Mucosa of stomach (tissue), 1 donor: ENCODE measurements at regions not wholly inside any gene's neighbourhood (a gene's known extent, or its start where the extent isn't known, plus 50 kb on each side); places are given as distances from the start of the nearest gene placed in this dataset.

Experiments used
- H3K27me3 ChIP-seq: one replicate; pipeline ENCODE4 v1.7.0; 2013; ENCODE audit warnings: mild to moderate bottlenecking, low read length; ENCODE audit not compliant: control insufficient read depth, insufficient read depth
- H3K36me3 ChIP-seq: one replicate; pipeline ENCODE4 v1.7.0; 2013; ENCODE audit warnings: low read length; ENCODE audit not compliant: control insufficient read depth, insufficient read depth
- H3K4me1 ChIP-seq: one replicate; pipeline ENCODE4 v1.7.0; 2013; ENCODE audit warnings: mild to moderate bottlenecking, low read length; ENCODE audit not compliant: control insufficient read depth, insufficient read depth
- H3K4me3 ChIP-seq: one replicate; pipeline ENCODE4 v1.7.0; 2013; ENCODE audit warnings: low read length
- H3K9ac ChIP-seq: one replicate; pipeline ENCODE4 v1.7.0; 2013; ENCODE audit warnings: mild to moderate bottlenecking, low read length, moderate library complexity
- H3K9me3 ChIP-seq: one replicate; pipeline ENCODE4 v1.7.0; 2013; ENCODE audit warnings: mild to moderate bottlenecking, low read length, moderate library complexity; ENCODE audit not compliant: control insufficient read depth
- donor health status: Pancreatic carcinoma.

DNA sequence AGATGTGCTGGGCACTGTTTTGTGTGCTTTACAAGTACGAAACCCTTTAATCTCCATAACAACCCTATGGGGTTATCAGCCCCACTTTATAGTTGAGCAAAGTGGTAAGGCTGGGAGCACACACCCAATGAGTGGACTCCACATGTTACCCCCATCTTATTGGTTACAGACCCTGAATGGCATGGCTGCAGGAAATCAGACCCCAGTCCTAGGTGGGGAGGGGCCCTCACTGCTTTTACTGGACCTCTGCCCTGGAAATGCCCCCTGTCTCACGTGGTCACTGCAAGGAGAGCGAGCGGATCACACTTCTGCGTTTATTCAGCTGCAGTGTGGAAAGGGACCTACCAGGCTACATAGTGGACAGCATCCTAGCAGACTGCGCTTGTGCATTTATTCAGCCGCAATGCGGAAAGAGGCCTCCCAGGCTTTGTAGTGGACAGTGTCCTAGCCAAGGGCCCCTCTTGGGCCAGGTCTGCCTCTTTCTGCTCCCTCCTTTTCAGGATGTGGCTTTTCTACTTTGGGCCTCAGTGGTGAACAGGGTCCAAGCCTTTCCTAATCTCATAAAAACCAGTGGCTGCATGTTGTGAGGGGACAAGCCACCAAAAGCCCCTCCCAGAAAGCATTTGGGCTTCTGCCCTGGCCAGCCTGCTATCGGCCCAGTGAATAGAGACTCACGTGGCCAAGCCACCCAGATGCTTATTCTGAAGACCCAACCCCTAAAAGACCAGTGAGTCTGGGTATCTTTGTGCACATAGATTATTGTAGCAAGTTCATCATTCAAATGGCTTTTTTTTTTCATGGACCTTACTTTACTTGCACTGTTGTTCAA is 405.7 kb upstream of the RNF32 start:
- H3K36me3 ChIP-seq, result no peaks in the 10 kb centered on the region
- H3K9ac ChIP-seq, result no peak overlapping the region
- no peaks in the 10 kb centered on the region for H3K9me3 ChIP-seq
- no peaks in the 10 kb centered on the region for H3K27me3 ChIP-seq
- no peaks in the 10 kb centered on the region for H3K4me1 ChIP-seq
- no peak overlapping the region for H3K4me3 ChIP-seq

DNA sequence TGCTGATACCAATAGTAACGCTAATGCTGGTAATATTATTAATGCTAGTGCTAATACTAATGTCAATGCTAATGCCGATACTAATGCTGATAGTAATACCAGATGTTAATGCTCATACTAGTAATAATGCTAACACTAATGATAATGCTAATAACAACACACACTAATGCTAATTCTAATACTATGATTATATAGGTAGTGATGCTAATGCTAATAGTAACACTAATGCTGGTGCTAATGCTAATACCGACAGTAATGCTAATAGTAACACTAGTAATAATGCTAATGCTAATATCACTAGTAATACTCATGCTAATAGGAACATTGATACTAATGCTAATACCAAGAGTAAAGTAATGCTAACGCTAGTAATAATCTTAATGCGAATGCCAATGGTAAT is 406.4 kb upstream of the RNF32 start:
- Histone ChIP-seq H3K36me3 (no peaks in the 10 kb centered on the region), H3K9ac (no peak overlapping the region), H3K9me3 (no peaks in the 10 kb centered on the region), H3K4me1 (no peaks in the 10 kb centered on the region), H3K4me3 (no peak overlapping the region), H3K27me3 (no peaks in the 10 kb centered on the region)

DNA sequence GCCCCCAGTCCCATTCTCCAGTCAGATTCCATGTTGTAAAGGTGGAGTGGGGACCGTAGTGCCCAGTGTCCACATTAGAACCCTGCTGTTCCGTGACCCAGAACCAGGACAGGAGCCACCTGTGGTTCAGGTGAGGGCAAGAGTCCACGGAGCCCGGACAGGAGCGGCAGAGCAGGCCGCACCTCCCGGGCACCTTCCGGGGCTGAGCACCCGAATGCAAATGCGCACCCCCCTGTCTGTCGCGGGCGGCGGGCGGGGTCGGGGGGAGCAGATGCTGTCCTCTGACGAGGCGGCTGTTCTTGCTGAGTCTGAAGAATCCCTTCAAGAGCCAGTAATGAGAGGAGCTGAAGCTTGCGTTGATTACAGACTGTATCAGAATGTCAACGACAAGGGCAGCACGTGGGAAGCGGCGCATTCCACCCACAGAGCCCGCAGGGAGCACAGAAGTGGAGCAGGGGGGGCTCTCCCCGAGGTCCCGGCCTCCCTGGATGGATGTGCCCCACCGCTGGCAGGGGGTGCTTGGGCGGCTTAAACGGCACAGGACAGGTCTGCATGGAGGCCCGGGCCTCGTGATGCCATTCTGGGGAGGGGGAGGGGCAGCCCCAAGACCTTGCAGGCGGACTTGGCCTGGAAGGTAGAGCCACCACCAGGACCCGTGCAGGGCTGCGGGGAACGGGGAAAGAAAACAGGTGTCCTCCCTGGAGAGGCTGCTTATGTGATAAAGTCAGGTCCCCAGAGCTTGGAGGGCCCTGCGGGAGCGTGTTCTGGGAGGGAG is 407.5 kb upstream of the RNF32 start:
- no peaks in the 10 kb centered on the region for H3K4me1 ChIP-seq
- no peaks in the 10 kb centered on the region for H3K9me3 ChIP-seq

DNA sequence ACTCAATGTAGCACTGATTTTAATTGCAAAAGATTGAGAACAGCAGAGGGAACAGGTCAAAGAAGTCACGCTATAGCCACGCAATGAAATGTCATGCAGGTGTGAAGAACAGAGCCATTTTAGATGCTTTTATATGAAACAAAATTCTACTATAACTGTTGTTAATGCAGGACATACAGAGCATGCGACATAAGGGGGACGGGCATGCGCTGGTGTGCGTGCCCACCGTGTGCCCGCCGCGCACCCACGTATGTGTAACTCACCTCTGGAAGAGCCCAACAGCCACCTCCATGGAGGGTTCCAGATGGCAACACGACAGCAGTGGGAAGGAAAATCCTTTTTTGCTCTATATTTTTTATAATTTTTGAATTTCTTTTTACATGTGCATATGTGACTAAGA is 410.0 kb upstream of the RNF32 start:
- H3K9me3 ChIP-seq, result no peaks in the 10 kb centered on the region
- H3K9ac ChIP-seq, result no peak overlapping the region
- H3K36me3 ChIP-seq, result no peaks in the 10 kb centered on the region
- H3K27me3 ChIP-seq, result no peaks in the 10 kb centered on the region
- H3K4me3 ChIP-seq, result no peak overlapping the region
- no peaks in the 10 kb centered on the region for H3K4me1 ChIP-seq

More for the DNA sequence above, 407.5 kb upstream of the RNF32 start:
- no peak overlapping the region for H3K9ac ChIP-seq
- H3K4me3 ChIP-seq, result no peak overlapping the region
- H3K27me3 ChIP-seq, result no peaks in the 10 kb centered on the region
- no peaks in the 10 kb centered on the region for H3K36me3 ChIP-seq

DNA sequence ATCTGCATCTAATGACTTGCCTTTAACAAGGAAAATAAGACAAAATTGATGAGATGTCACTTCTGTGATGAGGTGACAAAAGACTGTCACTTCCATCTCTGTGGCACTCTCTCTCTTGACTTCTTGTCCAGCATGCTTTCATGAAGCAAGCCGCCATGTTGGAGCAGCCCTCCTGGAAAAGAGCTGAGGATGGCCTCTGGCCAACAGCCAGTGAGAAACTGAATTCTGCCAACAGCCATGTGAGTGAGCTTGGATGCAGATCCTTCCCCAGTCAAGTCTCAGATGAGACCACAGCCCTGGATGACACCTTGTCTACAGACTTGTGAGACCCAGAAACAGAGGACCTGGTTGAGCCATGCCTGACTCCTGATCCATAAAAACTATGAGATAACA is 412.6 kb upstream of the SHH start:
- Histone ChIP-seq H3K4me3 (no peak overlapping the region), H3K36me3 (no peaks in the 10 kb centered on the region), H3K4me1 (no peaks in the 10 kb centered on the region), H3K27me3 (no peaks in the 10 kb centered on the region), H3K9ac (no peak overlapping the region), H3K9me3 (no peaks in the 10 kb centered on the region)

DNA sequence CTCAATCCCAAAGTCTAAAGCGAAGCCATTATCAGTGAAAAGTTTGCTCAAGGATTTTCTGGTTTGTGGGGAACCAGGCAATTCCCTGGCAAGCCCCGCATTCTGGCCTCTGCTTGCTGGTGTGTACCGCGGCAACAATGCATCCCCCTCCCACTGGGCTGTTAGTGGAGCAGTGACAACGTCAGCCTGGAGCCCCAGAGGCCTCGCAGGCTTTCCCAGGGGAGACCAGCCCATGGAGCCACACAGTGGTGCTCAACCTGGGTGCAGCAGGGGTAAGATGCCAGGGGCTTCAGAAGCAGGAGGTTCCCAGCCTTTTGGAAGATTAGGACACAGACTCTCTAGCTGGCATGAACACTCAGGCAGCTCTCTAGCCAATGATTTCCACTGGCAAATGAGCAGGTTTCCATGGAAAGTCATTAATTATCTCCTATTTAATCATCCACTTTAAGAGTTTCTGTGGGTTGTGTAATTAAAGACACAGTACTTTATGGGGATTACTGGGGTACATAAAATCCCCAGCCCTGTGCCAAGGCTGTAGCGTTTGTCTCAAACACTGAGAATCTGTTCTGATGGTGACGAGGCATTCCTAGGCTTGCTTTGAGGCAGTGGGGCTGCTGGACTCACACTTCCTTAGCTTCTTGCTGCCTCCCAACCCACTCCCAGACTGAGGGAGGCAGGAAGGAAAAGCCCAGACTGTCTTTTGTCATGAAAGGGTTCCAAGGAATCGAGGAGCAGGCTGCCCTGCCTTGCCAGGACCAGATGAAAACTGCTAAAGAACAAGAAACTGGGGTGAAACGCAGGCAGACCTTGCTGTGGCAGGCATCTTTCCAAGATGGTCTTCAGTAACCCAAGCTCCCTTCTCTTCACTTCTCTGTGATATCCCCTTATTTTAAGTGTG is 411.9 kb upstream of the SHH start:
- Histone ChIP-seq H3K9ac (no peak overlapping the region), H3K27me3 (no peaks in the 10 kb centered on the region), H3K4me3 (no peak overlapping the region), H3K4me1 (no peaks in the 10 kb centered on the region), H3K36me3 (no peaks in the 10 kb centered on the region), H3K9me3 (no peaks in the 10 kb centered on the region)

DNA sequence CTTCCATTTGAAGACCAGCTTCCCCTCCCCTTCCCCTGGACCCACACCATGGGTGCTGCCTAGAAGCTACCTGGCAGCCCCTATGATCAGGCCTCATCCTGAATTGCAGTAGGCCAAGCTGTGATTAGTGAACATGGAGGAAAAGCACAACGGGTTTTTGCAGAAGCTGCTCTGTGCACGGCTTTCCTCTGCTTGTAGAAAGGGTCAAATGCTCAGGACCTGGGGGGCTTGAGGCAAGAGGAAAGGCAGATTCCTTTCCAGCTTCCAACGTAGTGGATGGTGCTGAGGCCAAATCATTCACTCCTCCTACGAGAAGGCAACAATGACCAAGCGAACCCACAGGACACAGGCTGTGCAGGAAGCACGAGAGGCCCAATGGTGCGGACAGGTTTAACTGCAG is 410.3 kb upstream of the SHH start:
- Histone ChIP-seq H3K27me3 (no peaks in the 10 kb centered on the region), H3K4me1 (no peaks in the 10 kb centered on the region), H3K9ac (no peak overlapping the region), H3K4me3 (no peak overlapping the region), H3K36me3 (no peaks in the 10 kb centered on the region), H3K9me3 (no peaks in the 10 kb centered on the region)

DNA sequence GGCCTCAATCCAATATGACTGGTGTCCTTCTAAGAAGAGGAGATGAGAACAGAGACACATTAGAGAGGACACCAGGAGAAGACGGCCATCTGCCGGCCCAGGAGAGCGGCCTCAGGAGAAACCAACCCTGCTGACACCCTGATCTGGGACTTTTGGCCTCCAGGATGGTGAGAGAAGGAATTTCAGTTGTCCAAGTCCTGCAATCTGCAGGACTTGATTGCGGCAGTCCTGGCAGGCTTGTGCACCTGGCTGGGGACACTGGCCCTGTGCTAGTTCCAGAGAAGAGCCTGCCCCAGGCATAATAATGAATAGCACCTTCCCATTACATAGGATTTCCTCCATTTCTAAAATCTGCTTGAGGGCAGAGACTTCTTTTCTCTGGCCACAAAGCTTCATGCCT is 409.9 kb upstream of the SHH start:
- H3K9me3 ChIP-seq, result no peaks in the 10 kb centered on the region
- H3K27me3 ChIP-seq, result no peaks in the 10 kb centered on the region
- H3K4me3 ChIP-seq, result no peak overlapping the region
- H3K9ac ChIP-seq, result no peak overlapping the region
- H3K36me3 ChIP-seq, result no peaks in the 10 kb centered on the region
- H3K4me1 ChIP-seq, result no peaks in the 10 kb centered on the region

DNA sequence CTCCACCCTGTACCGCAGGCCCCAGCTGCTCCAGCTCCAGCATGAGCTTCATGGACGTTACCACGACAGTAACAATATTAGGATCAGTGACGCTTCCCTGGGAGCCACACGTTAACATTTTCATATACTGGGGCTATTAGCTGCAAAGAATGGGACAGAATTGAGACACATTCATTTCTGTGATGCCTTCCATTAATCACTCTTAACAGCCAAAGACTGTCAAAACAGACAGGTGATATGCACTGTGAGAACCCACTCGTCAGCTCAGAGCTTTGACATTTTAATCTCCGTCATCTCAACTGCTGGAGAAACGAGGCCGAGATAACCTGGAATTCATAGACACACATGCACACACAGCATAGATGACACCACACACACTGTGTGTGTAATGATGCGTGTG is 408.4 kb upstream of the SHH start:
- H3K27me3 ChIP-seq, result no peaks in the 10 kb centered on the region
- H3K9ac ChIP-seq, result no peak overlapping the region
- H3K36me3 ChIP-seq, result no peaks in the 10 kb centered on the region
- no peaks in the 10 kb centered on the region for H3K9me3 ChIP-seq
- H3K4me3 ChIP-seq, result no peak overlapping the region
- H3K4me1 ChIP-seq, result no peaks in the 10 kb centered on the region

DNA sequence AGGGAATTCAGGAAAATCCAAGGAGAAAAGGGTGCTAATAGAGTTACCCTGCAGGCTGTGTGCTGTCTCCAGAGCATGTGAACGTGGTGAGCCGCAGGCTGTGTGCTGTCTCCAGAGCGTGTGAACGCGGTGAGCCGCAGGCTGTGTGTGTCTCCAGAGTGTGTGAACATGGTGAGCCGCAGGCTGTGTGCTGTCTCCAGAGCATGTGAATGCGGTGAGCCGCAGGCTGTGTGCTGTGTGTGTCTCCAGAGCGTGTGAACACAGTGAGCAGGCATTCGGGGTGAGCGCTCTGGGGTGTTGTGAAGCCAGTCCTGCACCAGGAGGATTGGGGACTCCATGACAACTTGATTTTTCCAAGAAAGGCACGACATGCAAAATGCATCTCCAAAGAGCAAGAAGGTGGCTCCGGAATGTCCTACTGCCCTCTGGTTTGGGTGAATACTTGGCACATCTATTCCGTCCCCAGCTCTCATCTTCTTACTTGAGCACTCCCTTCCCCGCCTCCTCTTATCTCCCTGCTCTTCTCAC is 407.9 kb upstream of the SHH start:
- Histone ChIP-seq H3K4me3 (no peak overlapping the region), H3K9ac (no peak overlapping the region), H3K27me3 (no peaks in the 10 kb centered on the region), H3K4me1 (no peaks in the 10 kb centered on the region), H3K36me3 (no peaks in the 10 kb centered on the region), H3K9me3 (no peaks in the 10 kb centered on the region)

DNA sequence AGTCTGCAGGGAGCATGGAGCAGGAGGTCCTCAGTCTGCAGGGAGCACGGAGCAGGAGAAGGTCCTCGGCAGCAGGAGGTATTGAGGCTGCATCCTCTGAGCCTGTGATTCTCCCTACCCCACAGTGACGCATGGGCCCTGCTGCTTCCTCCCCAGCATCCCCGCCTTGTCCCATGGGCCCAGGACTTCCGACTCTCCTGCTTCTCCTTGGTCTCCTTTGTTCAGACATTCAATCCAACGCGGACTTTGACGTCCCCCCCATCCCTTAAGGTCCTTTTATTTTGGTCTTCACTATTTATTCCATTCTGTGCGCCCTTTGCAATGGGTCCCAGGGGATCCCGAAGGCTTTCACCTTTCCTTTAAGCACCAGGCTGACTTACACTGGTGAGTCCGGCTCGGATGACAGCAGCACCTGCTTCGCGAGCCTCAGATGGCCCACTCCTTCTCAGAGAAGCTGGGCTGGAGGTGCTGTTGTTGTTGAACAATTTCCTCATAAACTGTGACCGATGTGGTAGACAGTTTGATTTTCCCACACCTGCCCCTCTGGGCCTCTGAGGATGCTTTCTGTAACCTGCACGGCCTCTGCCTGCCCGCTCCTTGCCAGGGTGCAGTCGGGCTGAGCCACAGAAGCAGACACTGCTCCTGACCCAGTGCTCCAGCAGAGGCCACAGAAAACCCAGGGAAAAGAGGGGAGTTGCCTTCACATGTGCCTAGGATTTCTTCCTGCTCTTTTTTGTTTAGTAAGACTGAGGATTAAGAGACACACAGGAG is 407.2 kb upstream of the SHH start:
- Histone ChIP-seq H3K4me3 (no peak overlapping the region), H3K36me3 (no peaks in the 10 kb centered on the region), H3K9me3 (no peaks in the 10 kb centered on the region), H3K4me1 (no peaks in the 10 kb centered on the region), H3K9ac (no peak overlapping the region), H3K27me3 (no peaks in the 10 kb centered on the region)
